ENCODE measurements at regions not wholly inside any gene's neighbourhood (a gene's known extent, or its start where the extent isn't known, plus 50 kb on each side); places are given as distances from the start of the nearest gene placed in this dataset.

- no peak for DNase-seq (ENCODE audit: low spot score in 2 of 2)
- H3K36me3 ChIP-seq = no peaks in the 10 kb centered on the region
- peaks cover 18% of the 10 kb centered on the region for H3K4me1 ChIP-seq
- H3K27ac ChIP-seq = no peak overlapping the region
- H3K9me3 ChIP-seq = no peaks in the 10 kb centered on the region
- no peak overlapping the region for H3K4me3 ChIP-seq
- H3K27me3 ChIP-seq = no peaks in the 10 kb centered on the region
- WGBS = 87% methylated on average over 9 of the region's 11 CpGs
- TF ChIP-seq POLR2A (IDR thresholded peaks at IDR 0.05) (no peak), POLR2AphosphoS5 (IDR thresholded peaks at IDR 0.05) (no peak), CTCF (IDR thresholded peaks at IDR 0.05) (no peak), EP300 (IDR thresholded peaks at IDR 0.05) (no peak)
Observed at GRCh38 chr7:12864470-12865046, 177.1 kb downstream of the ARL4A start.

- WGBS = 70% methylated on average over 2 of the region's 2 CpGs
- peaks cover 18% of the 10 kb centered on the region for H3K4me1 ChIP-seq
- DNase-seq (ENCODE audit: low spot score in 2 of 2) = no peak
- no peak overlapping the region for H3K4me3 ChIP-seq
- TF ChIP-seq POLR2A (IDR thresholded peaks at IDR 0.05) (no peak), EP300 (IDR thresholded peaks at IDR 0.05) (no peak), CTCF (IDR thresholded peaks at IDR 0.05) (no peak), POLR2AphosphoS5 (IDR thresholded peaks at IDR 0.05) (no peak)
- H3K27me3 ChIP-seq = no peaks in the 10 kb centered on the region
- H3K36me3 ChIP-seq = no peaks in the 10 kb centered on the region
- H3K27ac ChIP-seq = no peak overlapping the region
- no peaks in the 10 kb centered on the region for H3K9me3 ChIP-seq
Observed at GRCh38 chr7:12865593-12865992, 178.2 kb downstream of the ARL4A start.

GRCh38 chr7:12866207-12866606 lies 178.8 kb downstream of the ARL4A start:
- no peak overlapping the region for H3K4me3 ChIP-seq
- H3K4me1 ChIP-seq = peaks cover 18% of the 10 kb centered on the region
- TF ChIP-seq POLR2A (IDR thresholded peaks at IDR 0.05) = no peak
- TF ChIP-seq CTCF (IDR thresholded peaks at IDR 0.05) = no peak
- TF ChIP-seq POLR2AphosphoS5 (IDR thresholded peaks at IDR 0.05) = no peak
- TF ChIP-seq EP300 (IDR thresholded peaks at IDR 0.05) = no peak
- no peak for DNase-seq (ENCODE audit: low spot score in 2 of 2)
- no peak overlapping the region for H3K27ac ChIP-seq
- H3K9me3 ChIP-seq = no peaks in the 10 kb centered on the region
- no peaks in the 10 kb centered on the region for H3K36me3 ChIP-seq
- WGBS = 62% methylated on average over 4 of the region's 4 CpGs
- no peaks in the 10 kb centered on the region for H3K27me3 ChIP-seq

GRCh38 chr7:12868027-12868426 lies 180.6 kb downstream of the ARL4A start:
- Histone ChIP-seq H3K36me3 (no peaks in the 10 kb centered on the region), H3K9me3 (no peaks in the 10 kb centered on the region), H3K4me3 (no peak overlapping the region), H3K27ac (no peak overlapping the region), H3K27me3 (no peaks in the 10 kb centered on the region), H3K4me1 (peaks cover 18% of the 10 kb centered on the region)
- TF ChIP-seq POLR2A (IDR thresholded peaks at IDR 0.05) (no peak), EP300 (IDR thresholded peaks at IDR 0.05) (no peak), CTCF (IDR thresholded peaks at IDR 0.05) (no peak), POLR2AphosphoS5 (IDR thresholded peaks at IDR 0.05) (no peak)
- no peak for DNase-seq (ENCODE audit: low spot score in 2 of 2)
- WGBS = 93% methylated on average over 2 of the region's 2 CpGs

- H3K27me3 ChIP-seq = no peaks in the 10 kb centered on the region
- no peaks in the 10 kb centered on the region for H3K9me3 ChIP-seq
- no peak overlapping the region for H3K27ac ChIP-seq
- no peak for DNase-seq (ENCODE audit: low spot score in 2 of 2)
- H3K36me3 ChIP-seq = no peaks in the 10 kb centered on the region
- H3K4me3 ChIP-seq = no peak overlapping the region
- WGBS = 93% methylated on average over 1 of the region's 1 CpG
- H3K4me1 ChIP-seq = peaks cover 4% of the 10 kb centered on the region
- TF ChIP-seq POLR2A (IDR thresholded peaks at IDR 0.05) = no peak
- TF ChIP-seq POLR2AphosphoS5 (IDR thresholded peaks at IDR 0.05) = no peak
- TF ChIP-seq EP300 (IDR thresholded peaks at IDR 0.05) = no peak
- no peak for TF ChIP-seq CTCF (IDR thresholded peaks at IDR 0.05)
Observed at GRCh38 chr7:12870219-12870618, 182.8 kb downstream of the ARL4A start.

Measured in suprapubic skin (tissue), 4 donors.